ENCODE measurements at regions not wholly inside any gene's neighbourhood (a gene's known extent, or its start where the extent isn't known, plus 50 kb on each side); places are given as distances from the start of the nearest gene placed in this dataset.

DNA sequence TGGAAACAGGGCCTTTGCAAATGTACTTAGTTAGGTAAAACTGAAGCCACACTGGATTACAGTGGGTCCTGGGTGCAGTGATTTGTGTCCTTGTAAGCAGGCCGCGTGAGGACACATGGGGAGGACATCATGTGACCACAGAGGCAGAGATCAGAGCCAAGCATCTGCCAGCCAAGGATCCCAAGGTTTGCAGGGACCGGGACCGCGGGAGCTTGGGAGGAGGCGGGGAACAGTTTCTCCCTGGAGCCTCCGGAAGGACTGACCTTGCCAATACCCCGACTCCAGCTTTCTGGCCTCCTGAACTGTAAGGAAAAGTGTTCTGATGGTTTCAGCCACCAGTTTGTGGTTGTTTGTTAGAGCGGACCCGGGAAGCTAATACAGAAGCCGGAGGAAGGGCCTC, 500.9 kb downstream of the PREX1 start:
- Histone ChIP-seq H3K27me3 (no peaks in the 10 kb centered on the region), H3K27ac (no peak overlapping the region), H3K4me3 (no peak overlapping the region), H3K9me3 (no peaks in the 10 kb centered on the region), H3K36me3 (replicated peaks in 1 of 2; ENCODE audit: insufficient read depth in 1 of 2, low read depth in 2 of 2) (no peaks in the 10 kb centered on the region), H3K4me1 (no peaks in the 10 kb centered on the region)
- intact Hi-C loops (cut with DNase I) = no loop called here
- 49 to 52% methylated on average over 7 to 11 of the region's 11 CpGs for WGBS, 2 donors
- TF ChIP-seq POLR2A (IDR thresholded peaks at IDR 0.05) = no peak
- TF ChIP-seq, protein P1, sequence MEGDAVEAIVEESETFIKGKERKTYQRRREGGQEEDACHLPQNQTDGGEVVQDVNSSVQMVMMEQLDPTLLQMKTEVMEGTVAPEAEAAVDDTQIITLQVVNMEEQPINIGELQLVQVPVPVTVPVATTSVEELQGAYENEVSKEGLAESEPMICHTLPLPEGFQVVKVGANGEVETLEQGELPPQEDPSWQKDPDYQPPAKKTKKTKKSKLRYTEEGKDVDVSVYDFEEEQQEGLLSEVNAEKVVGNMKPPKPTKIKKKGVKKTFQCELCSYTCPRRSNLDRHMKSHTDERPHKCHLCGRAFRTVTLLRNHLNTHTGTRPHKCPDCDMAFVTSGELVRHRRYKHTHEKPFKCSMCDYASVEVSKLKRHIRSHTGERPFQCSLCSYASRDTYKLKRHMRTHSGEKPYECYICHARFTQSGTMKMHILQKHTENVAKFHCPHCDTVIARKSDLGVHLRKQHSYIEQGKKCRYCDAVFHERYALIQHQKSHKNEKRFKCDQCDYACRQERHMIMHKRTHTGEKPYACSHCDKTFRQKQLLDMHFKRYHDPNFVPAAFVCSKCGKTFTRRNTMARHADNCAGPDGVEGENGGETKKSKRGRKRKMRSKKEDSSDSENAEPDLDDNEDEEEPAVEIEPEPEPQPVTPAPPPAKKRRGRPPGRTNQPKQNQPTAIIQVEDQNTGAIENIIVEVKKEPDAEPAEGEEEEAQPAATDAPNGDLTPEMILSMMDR (IDR thresholded peaks at IDR 0.05) = no peak
- ATAC-seq (no peak), DNase-seq (peak in 1 of 4 donors; percentile 7)

DNA sequence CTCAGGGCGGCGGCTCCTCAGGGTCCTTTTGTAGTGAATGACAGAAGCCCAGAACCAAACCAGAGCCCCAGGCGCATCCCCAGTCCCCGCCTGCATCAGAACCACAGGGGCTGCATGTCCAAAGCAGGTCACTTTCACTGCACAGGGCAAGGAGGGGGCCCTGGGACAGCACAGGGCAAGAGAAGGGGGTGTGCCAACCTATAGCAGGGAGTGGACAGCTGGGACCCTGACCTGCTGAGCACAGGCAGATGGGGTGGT, 501.4 kb downstream of the PREX1 start:
- Histone ChIP-seq H3K27ac (no peak overlapping the region), H3K36me3 (replicated peaks in 1 of 2; ENCODE audit: insufficient read depth in 1 of 2, low read depth in 2 of 2) (no peaks in the 10 kb centered on the region), H3K4me1 (no peaks in the 10 kb centered on the region), H3K4me3 (no peak overlapping the region), H3K9me3 (no peaks in the 10 kb centered on the region), H3K27me3 (no peaks in the 10 kb centered on the region)
- ATAC-seq (no peak), DNase-seq (no peak)
- WGBS, 2 donors = 87 to 88% methylated on average over 4 of the region's 4 CpGs
- intact Hi-C loops (cut with DNase I) = no loop called here
- TF ChIP-seq, protein P1 (IDR thresholded peaks at IDR 0.05) = no peak
- TF ChIP-seq POLR2A (IDR thresholded peaks at IDR 0.05) = no peak

DNA sequence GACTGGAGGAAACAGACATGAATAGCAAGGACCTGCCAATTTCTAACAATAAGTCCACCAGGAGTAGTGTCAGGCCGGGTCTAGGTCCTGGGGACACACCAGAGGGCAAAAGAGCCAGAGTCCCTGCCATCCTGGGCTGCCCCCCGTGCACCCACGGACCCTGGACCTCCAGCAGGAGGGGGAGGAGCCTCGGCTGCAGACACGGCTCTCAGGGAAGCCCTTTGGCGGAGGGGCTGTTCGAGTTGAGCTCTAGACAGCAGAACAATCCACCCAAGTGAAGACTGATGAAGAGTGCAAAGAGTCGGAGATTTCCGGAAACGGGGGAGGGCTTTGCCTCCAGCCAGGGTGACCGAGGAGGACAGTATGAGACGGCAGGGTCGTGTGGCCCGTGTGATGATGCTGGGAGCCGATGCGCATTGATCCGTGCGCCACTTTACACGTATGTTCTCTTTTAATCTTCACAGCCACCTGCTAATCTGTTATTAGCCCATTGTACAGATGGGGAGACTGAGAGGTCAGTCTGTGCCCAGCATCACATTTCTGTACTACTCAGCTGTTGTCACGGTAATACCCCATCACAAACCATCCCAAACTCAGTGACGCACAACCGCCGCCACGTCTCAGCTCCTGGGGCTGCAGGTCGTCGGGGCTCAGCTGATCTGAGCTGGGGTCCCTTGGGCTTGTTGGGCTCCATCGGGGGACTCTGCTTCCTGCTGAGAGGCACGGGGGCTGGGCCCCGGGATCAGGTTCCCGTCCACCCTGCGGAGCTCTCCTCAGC, 502.0 kb downstream of the PREX1 start:
- no peak for DNase-seq
- Histone ChIP-seq H3K4me1 (no peaks in the 10 kb centered on the region), H3K9me3 (no peaks in the 10 kb centered on the region), H3K27ac (no peak overlapping the region), H3K4me3 (no peak overlapping the region), H3K36me3 (replicated peaks in 1 of 2; ENCODE audit: insufficient read depth in 1 of 2, low read depth in 2 of 2) (no peaks in the 10 kb centered on the region), H3K27me3 (no peaks in the 10 kb centered on the region)
- TF ChIP-seq, protein P1 (IDR thresholded peaks at IDR 0.05) = no peak
- no peak for TF ChIP-seq POLR2A (IDR thresholded peaks at IDR 0.05)
- ATAC-seq = no peak
- intact Hi-C loops (cut with DNase I) = no loop called here
- 69 to 74% methylated on average over 28 to 29 of the region's 31 CpGs for WGBS, 2 donors

DNA sequence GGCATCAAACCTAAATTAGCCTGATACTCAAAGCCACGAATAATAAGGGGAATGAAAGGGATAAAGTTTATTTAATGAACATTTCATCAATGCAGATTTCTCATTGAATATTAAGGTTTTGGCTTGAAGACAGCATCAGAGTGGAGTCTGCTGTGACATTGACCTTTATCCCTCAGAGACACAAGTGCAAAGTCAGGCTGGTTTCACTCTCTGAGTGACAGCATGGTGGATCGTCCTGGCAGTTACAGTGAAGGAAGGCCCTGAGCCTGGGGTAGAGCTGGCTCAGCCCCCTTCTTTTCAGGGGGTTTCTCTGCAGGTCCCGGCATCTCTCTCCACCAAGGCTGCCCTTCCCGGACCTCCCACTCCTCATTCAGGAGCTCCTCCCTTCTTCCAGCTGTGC, 503.1 kb downstream of the PREX1 start:
- DNase-seq (no peak), ATAC-seq (no peak)
- no peak for TF ChIP-seq POLR2A (IDR thresholded peaks at IDR 0.05)
- TF ChIP-seq, protein P1 (IDR thresholded peaks at IDR 0.05) = no peak
- no peak overlapping the region for H3K27ac ChIP-seq
- no peaks in the 10 kb centered on the region for H3K4me1 ChIP-seq
- H3K36me3 ChIP-seq (replicated peaks in 1 of 2; ENCODE audit: insufficient read depth in 1 of 2, low read depth in 2 of 2) = no peaks in the 10 kb centered on the region
- intact Hi-C loops (cut with DNase I) = no loop called here
- no peak overlapping the region for H3K4me3 ChIP-seq
- H3K27me3 ChIP-seq = no peaks in the 10 kb centered on the region
- WGBS, 2 donors = 65 to 71% methylated on average over 4 of the region's 4 CpGs
- no peaks in the 10 kb centered on the region for H3K9me3 ChIP-seq

DNA sequence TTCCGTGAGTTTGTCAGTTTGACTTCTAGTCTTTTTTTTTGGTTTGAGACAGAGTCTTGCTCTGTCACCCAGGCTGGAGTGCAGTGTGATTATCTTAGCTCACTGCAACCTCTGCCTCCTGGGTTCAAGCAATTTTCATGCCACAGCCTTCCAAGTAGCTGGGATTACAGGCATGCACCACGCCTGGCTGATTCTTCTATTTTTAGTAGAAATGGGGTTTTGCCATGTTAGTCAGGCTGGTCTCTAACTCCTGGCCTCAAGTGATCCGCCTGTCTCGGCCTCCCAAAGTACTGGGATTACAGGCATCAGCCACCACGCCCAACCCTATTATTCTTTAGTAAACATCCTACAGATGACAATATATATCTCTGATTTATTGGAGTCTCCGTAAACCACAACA, 506.5 kb downstream of the PREX1 start:
- DNase-seq (no peak), ATAC-seq (no peak)
- Histone ChIP-seq H3K36me3 (replicated peaks in 1 of 2; ENCODE audit: insufficient read depth in 1 of 2, low read depth in 2 of 2) (no peaks in the 10 kb centered on the region), H3K4me3 (no peak overlapping the region), H3K27me3 (no peaks in the 10 kb centered on the region), H3K9me3 (no peaks in the 10 kb centered on the region), H3K4me1 (no peaks in the 10 kb centered on the region), H3K27ac (no peak overlapping the region)
- intact Hi-C loops (cut with DNase I) = no loop called here
- WGBS, 2 donors = 72 to 75% methylated on average over 6 of the region's 6 CpGs
- TF ChIP-seq POLR2A (IDR thresholded peaks at IDR 0.05) = no peak
- TF ChIP-seq, protein P1 (IDR thresholded peaks at IDR 0.05) = no peak

Measured in body of pancreas (tissue), 4 donors.